ENCODE measurements at regions not wholly inside any gene's neighbourhood (a gene's known extent, or its start where the extent isn't known, plus 50 kb on each side); places are given as distances from the start of the nearest gene placed in this dataset.

DNA sequence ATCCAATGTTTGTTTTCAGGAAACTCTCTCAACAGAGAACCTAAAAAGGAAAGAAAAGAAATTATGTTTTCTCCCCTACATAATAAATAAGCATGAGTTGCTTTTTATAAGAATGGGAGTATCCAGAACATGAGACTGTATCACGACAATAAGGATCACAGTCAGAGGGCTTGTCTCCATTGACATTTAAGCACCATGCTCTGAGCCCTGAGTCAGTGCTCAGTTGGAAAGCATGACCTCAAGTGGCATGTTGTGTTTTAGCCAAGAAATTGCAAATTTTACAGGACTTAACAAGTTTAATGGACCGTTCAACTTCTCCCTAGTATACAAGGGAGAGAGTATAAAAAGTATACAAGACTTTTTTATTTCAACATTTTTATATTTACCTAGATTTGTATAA is 431.6 kb downstream of the GJA1 start:
- TF ChIP-seq POLR2AphosphoS5 (IDR thresholded peaks at IDR 0.05; ENCODE audit: low read depth, low read length) (no peak), TAF1 (IDR thresholded peaks at IDR 0.05; ENCODE audit: borderline replicate concordance, low read depth, low read length) (no peak), POLR2A (IDR thresholded peaks at IDR 0.05; ENCODE audit: low read depth, low read length) (no peak)
